ENCODE measurements at regions not wholly inside any gene's neighbourhood (a gene's known extent, or its start where the extent isn't known, plus 50 kb on each side); places are given as distances from the start of the nearest gene placed in this dataset.

DNA sequence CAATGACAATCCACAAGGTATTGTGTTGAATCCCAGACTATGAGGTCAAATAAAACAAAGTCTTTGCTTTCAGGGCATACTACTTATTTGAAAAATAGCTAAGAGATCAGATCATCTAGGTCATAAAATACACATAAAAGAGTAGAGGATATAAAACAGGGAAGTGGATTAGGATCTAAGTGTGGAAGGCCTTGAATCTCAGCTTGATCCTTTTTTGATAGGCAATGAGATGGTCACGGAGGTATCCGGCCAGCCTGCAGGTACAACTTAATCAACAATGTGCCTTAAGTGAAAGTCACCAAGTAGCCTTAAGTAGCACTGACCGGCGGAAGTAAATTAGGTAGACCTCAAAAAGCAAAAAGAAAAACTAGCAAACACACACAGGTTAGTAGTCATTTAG, 901.7 kb downstream of the KCNJ2 start:
- ChIA-PET CTCF (no interaction called here), POLR2A (no interaction called here)
- ATAC-seq (no peak), DNase-seq (ENCODE audit: low read depth, low spot score) (no peak)
- BruUV-seq (replicated peaks) = no TSS peak
- TF ChIP-seq, protein P1, sequence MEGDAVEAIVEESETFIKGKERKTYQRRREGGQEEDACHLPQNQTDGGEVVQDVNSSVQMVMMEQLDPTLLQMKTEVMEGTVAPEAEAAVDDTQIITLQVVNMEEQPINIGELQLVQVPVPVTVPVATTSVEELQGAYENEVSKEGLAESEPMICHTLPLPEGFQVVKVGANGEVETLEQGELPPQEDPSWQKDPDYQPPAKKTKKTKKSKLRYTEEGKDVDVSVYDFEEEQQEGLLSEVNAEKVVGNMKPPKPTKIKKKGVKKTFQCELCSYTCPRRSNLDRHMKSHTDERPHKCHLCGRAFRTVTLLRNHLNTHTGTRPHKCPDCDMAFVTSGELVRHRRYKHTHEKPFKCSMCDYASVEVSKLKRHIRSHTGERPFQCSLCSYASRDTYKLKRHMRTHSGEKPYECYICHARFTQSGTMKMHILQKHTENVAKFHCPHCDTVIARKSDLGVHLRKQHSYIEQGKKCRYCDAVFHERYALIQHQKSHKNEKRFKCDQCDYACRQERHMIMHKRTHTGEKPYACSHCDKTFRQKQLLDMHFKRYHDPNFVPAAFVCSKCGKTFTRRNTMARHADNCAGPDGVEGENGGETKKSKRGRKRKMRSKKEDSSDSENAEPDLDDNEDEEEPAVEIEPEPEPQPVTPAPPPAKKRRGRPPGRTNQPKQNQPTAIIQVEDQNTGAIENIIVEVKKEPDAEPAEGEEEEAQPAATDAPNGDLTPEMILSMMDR (IDR thresholded peaks at IDR 0.05) = no peak
- TF ChIP-seq SIN3A (IDR thresholded peaks at IDR 0.05; ENCODE audit: borderline replicate concordance, insufficient read depth, low read depth, low read length) (no peak), POLR2AphosphoS5 (IDR thresholded peaks at IDR 0.05; ENCODE audit: low read depth, low read length) (no peak), TCF7L2 (IDR thresholded peaks at IDR 0.05; ENCODE audit: low read depth, low read length) (no peak)
- TF ChIP-seq, protein P2, sequence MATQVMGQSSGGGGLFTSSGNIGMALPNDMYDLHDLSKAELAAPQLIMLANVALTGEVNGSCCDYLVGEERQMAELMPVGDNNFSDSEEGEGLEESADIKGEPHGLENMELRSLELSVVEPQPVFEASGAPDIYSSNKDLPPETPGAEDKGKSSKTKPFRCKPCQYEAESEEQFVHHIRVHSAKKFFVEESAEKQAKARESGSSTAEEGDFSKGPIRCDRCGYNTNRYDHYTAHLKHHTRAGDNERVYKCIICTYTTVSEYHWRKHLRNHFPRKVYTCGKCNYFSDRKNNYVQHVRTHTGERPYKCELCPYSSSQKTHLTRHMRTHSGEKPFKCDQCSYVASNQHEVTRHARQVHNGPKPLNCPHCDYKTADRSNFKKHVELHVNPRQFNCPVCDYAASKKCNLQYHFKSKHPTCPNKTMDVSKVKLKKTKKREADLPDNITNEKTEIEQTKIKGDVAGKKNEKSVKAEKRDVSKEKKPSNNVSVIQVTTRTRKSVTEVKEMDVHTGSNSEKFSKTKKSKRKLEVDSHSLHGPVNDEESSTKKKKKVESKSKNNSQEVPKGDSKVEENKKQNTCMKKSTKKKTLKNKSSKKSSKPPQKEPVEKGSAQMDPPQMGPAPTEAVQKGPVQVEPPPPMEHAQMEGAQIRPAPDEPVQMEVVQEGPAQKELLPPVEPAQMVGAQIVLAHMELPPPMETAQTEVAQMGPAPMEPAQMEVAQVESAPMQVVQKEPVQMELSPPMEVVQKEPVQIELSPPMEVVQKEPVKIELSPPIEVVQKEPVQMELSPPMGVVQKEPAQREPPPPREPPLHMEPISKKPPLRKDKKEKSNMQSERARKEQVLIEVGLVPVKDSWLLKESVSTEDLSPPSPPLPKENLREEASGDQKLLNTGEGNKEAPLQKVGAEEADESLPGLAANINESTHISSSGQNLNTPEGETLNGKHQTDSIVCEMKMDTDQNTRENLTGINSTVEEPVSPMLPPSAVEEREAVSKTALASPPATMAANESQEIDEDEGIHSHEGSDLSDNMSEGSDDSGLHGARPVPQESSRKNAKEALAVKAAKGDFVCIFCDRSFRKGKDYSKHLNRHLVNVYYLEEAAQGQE (IDR thresholded peaks at IDR 0.05; ENCODE audit: insufficient read depth in 1 of 2, low read depth in 2 of 2, low read length in 1 of 2) = no peak
- Histone ChIP-seq H3K9me3 (ENCODE audit: control insufficient read depth, insufficient read depth, low read depth, low read length) (peaks cover 7% of the 10 kb centered on the region; the same call in 1 of the 2 replicates), H3K27ac (ENCODE audit: low read length) (no peak overlapping the region), H3K4me1 (ENCODE audit: control insufficient read depth, insufficient read depth, low read length) (peaks cover 2% of the 10 kb centered on the region; the same call in 1 of the 2 replicates), H3K27me3 (ENCODE audit: control insufficient read depth, insufficient read depth, low read length) (no peaks in the 10 kb centered on the region), H3K4me3 (ENCODE audit: low read depth in 2 of 2, low read length in 2 of 2) (no peak overlapping the region), H3K36me3 (ENCODE audit: control insufficient read depth, insufficient read depth, low read length) (no peaks in the 10 kb centered on the region; the same call in 1 of the 2 replicates)
- intact Hi-C loops (cut with micrococcal nuclease; ENCODE audit: unreplicated experiment) (no loop called here), in situ Hi-C loops (cut with HindIII; ENCODE audit: low pct_unique_long_range_greater_than_20kb, low sequenced_read_pairs) (no loop called here)

DNA sequence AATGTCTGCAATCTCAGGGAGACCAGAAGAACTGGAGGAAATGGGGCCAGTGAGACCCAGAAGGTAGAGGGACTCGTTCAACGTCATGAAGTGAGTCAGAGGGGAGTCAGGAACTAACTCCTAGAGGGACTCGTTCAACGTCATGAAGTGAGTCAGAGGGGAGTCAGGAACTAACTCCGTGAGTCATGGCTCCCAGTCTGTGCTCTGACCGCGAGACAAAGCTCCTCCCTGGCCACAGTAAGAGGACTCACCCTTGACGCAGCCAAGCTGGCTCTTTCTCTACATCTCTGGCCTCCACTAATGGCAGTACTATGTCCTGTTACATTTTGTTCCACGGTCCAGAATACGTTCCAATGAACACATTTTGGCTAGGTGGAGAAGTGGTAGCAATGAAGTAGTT, 902.5 kb downstream of the KCNJ2 start:
- TF ChIP-seq TCF7L2 (IDR thresholded peaks at IDR 0.05; ENCODE audit: low read depth, low read length) (no peak), SIN3A (IDR thresholded peaks at IDR 0.05; ENCODE audit: borderline replicate concordance, insufficient read depth, low read depth, low read length) (no peak), POLR2AphosphoS5 (IDR thresholded peaks at IDR 0.05; ENCODE audit: low read depth, low read length) (no peak)
- TF ChIP-seq, protein P2 (IDR thresholded peaks at IDR 0.05; ENCODE audit: insufficient read depth in 1 of 2, low read depth in 2 of 2, low read length in 1 of 2) = no peak
- TF ChIP-seq, protein P1 (IDR thresholded peaks at IDR 0.05) = no peak
- POLR2A ChIA-PET = no interaction called here
- intact Hi-C loops (cut with micrococcal nuclease; ENCODE audit: unreplicated experiment) (no loop called here), in situ Hi-C loops (cut with HindIII; ENCODE audit: low pct_unique_long_range_greater_than_20kb, low sequenced_read_pairs) (no loop called here)
- H3K36me3 ChIP-seq (ENCODE audit: control insufficient read depth, insufficient read depth, low read length) = no peaks in the 10 kb centered on the region; the same call in 1 of the 2 replicates
- CTCF ChIA-PET = no interaction called here
- no peak overlapping the region for H3K4me3 ChIP-seq (ENCODE audit: low read depth in 2 of 2, low read length in 2 of 2)
- no TSS peak for BruUV-seq (replicated peaks)
- DNase-seq (ENCODE audit: low read depth, low spot score) = peak; percentile 55
- no peak overlapping the region for H3K27ac ChIP-seq (ENCODE audit: low read length)
- H3K9me3 ChIP-seq (ENCODE audit: control insufficient read depth, insufficient read depth, low read depth, low read length) = peaks cover 7% of the 10 kb centered on the region; the same call in 1 of the 2 replicates
- H3K4me1 ChIP-seq (ENCODE audit: control insufficient read depth, insufficient read depth, low read length) = peaks cover 2% of the 10 kb centered on the region; the same call in 1 of the 2 replicates
- H3K27me3 ChIP-seq (ENCODE audit: control insufficient read depth, insufficient read depth, low read length) = no peaks in the 10 kb centered on the region
- ATAC-seq = peak; percentile 99

Data from Panc1 (cell line).